A549 (cell line): ENCODE measurements at regions not wholly inside any gene's neighbourhood (a gene's known extent, or its start where the extent isn't known, plus 50 kb on each side); places are given as distances from the start of the nearest gene placed in this dataset.

Source experiments
- ATAC-seq, 2 experiments: fragments of 200-7000 bp in 1 of 2; fragments of >200 bp in 1 of 2; cut with Nextera tagmentation in 1 of 2; cut with Tn5 transposase in 1 of 2; 3 replicates each; pipeline versions ENCODE4 v1.8.0 to v1.9.1; 2018 to 2020; ENCODE audit warnings: mild to moderate bottlenecking in 1 of 2, moderate library complexity in 1 of 2
- CTCF ChIA-PET: fragments of 300-600 bp; sonication (Branson Sonifier 250); formaldehyde crosslinking; extraction: SDS; loops from one replicate; lab custom pipeline; 2021; ENCODE audit warnings: antibody characterized with exemption, inconsistent platforms; lab: Yijun Ruan, JAX
- POLR2A ChIA-PET: fragments of 350-600 bp; formaldehyde crosslinking; extraction: SDS; loops from one replicate; lab custom pipeline; 2021; ENCODE audit warnings: antibody characterized with exemption, inconsistent platforms; lab: Yijun Ruan, JAX
- DNase-seq, 2 experiments: peaks; one replicate each; pipeline versions ENCODE4 v3.0.0 to v3.0.0-alpha.2; 2011 to 2016; ENCODE audit warnings: low read depth in 1 of 2, low spot score in 1 of 2
- FAIRE-seq: peaks from 2 replicates; lab custom pipeline; 2011; peaks lifted over from hg19 to GRCh38; lab: Jason Lieb, UNC
- H3K27ac ChIP-seq, 2 experiments: fragments of >200 bp; sonication (Bioruptor Twin); formaldehyde crosslinking; 3 replicates each; pipeline ENCODE4 v1.5.1; 2016 to 2017
- H3K4me1 ChIP-seq: fragments of >200 bp; sonication (Bioruptor Twin); formaldehyde crosslinking; 3 replicates; pipeline ENCODE4 v1.6.1; 2016
- H3K4me2 ChIP-seq: fragments of >200 bp; sonication (Bioruptor Twin); formaldehyde crosslinking; 3 replicates; pipeline ENCODE4 v1.6.1; 2016
- H3K4me3 ChIP-seq: fragments of >200 bp; sonication (Bioruptor Twin); formaldehyde crosslinking; 3 replicates; pipeline ENCODE4 v1.5.1; 2016
- H3K9me3 ChIP-seq: fragments of >200 bp; sonication (Bioruptor Twin); formaldehyde crosslinking; 3 replicates; pipeline ENCODE4 v1.6.1; 2016
- CEBPB ChIP-seq, 2 experiments: fragments of >200 bp in 1 of 2; sonication (Bioruptor Twin) in 1 of 2; formaldehyde crosslinking in 1 of 2; IDR thresholded peaks; 2 replicates each; pipeline ENCODE4 v1.6.1; 2012 to 2016
- CHD2 ChIP-seq: fragments of 150-350 bp; IDR thresholded peaks from 2 replicates; pipeline ENCODE4 v1.6.1; 2014; ENCODE audit warnings: low read length; ENCODE audit not compliant: partially characterized antibody
- CHD4 ChIP-seq: fragments of 200-600 bp; sonication (generic); IDR thresholded peaks from 2 replicates; pipeline ENCODE4 v1.6.1; 2016; ENCODE audit warnings: antibody characterized with exemption, mild to moderate bottlenecking, borderline replicate concordance
- EHF ChIP-seq: fragments of 250-450 bp; sonication (Bioruptor Pico); IDR thresholded peaks from 2 replicates; pipeline ENCODE4 v1.5.0; 2020; ENCODE audit warnings: mild to moderate bottlenecking
- EHMT2 ChIP-seq: fragments of 200-600 bp; sonication (generic); IDR thresholded peaks from 2 replicates; pipeline ENCODE4 v1.6.1; 2016; ENCODE audit warnings: antibody characterized with exemption, low read depth, mild to moderate bottlenecking, moderate library complexity
- EP300 ChIP-seq, 2 experiments: fragments of >200 bp; sonication (Bioruptor Twin); formaldehyde crosslinking; IDR thresholded peaks; 2 replicates in 1 of 2; 3 replicates in 1 of 2; pipeline ENCODE4 v1.6.1; 2016 to 2017
- FOSB ChIP-seq: fragments of 250-450 bp; sonication (Bioruptor Pico); IDR thresholded peaks from 2 replicates; pipeline ENCODE4 v1.5.0; 2020; ENCODE audit warnings: mild to moderate bottlenecking, moderate library complexity
- FOXS1 ChIP-seq: fragments of 250-450 bp; sonication (Bioruptor Pico); IDR thresholded peaks from 2 replicates; pipeline ENCODE4 v1.5.0; 2020; ENCODE audit warnings: mild to moderate bottlenecking, moderate library complexity
- GATA3 ChIP-seq: IDR thresholded peaks from 2 replicates; pipeline ENCODE4 v1.6.1; 2012; ENCODE audit warnings: borderline replicate concordance
- JUN ChIP-seq, 2 experiments: fragments of >200 bp; sonication (Bioruptor Twin); formaldehyde crosslinking; IDR thresholded peaks; 2 replicates in 1 of 2; 3 replicates in 1 of 2; pipeline ENCODE4 v1.6.1; 2016 to 2017
- JUNB ChIP-seq: fragments of >200 bp; sonication (Bioruptor Twin); formaldehyde crosslinking; IDR thresholded peaks from 2 replicates; pipeline ENCODE4 v1.6.1; 2016
- MAFK ChIP-seq: fragments of 450-650 bp; IDR thresholded peaks from 2 replicates; pipeline ENCODE4 v1.6.1; 2014; ENCODE audit not compliant: partially characterized antibody
- MYC ChIP-seq: IDR thresholded peaks from 2 replicates; pipeline ENCODE4 v1.6.1; 2012; ENCODE audit warnings: mild to moderate bottlenecking, inconsistent platforms, low read length, improper control_type of control experiment, borderline replicate concordance
- NR3C1 ChIP-seq: fragments of >200 bp; sonication (Bioruptor Twin); formaldehyde crosslinking; IDR thresholded peaks from 3 replicates; pipeline ENCODE4 v1.6.1; 2017
- PBX3 ChIP-seq: IDR thresholded peaks from 2 replicates; pipeline ENCODE4 v1.6.1; 2012
- PHF8 ChIP-seq: fragments of 200-600 bp; sonication (generic); IDR thresholded peaks from 2 replicates; pipeline ENCODE4 v1.6.1; 2016; ENCODE audit warnings: low read depth, mild to moderate bottlenecking, antibody characterized with exemption, moderate library complexity, borderline replicate concordance
- RAD21 ChIP-seq, 2 experiments: fragments of >200 bp in 1 of 2; sonication (Bioruptor Twin) in 1 of 2; formaldehyde crosslinking in 1 of 2; IDR thresholded peaks in 1 of 2; conservative IDR thresholded peaks in 1 of 2; 2 replicates in 1 of 2; 3 replicates in 1 of 2; pipeline ENCODE4 v1.6.1; 2012 to 2018; ENCODE audit warnings: inconsistent platforms in 1 of 2
- RARB ChIP-seq: fragments of 250-450 bp; sonication (Bioruptor Pico); IDR thresholded peaks from 2 replicates; pipeline ENCODE4 v1.8.0; 2021; ENCODE audit warnings: mild to moderate bottlenecking, moderate library complexity
- REST ChIP-seq: fragments of 200-600 bp; sonication (generic); IDR thresholded peaks from 2 replicates; pipeline ENCODE4 v1.6.1; 2016; ENCODE audit warnings: antibody characterized with exemption, mild to moderate bottlenecking, moderate library complexity
- SMC3 ChIP-seq: fragments of >200 bp; sonication (Bioruptor Twin); formaldehyde crosslinking; IDR thresholded peaks from 3 replicates; pipeline ENCODE4 v1.6.1; 2018; ENCODE audit warnings: inconsistent platforms
- SREBF2 ChIP-seq: fragments of 450-650 bp; IDR thresholded peaks from 2 replicates; pipeline ENCODE4 v1.6.1; 2014; ENCODE audit warnings: mild to moderate bottlenecking, moderate library complexity
- ZC3H11A ChIP-seq: fragments of 450-650 bp; IDR thresholded peaks from 2 replicates; pipeline ENCODE4 v1.6.1; 2014; ENCODE audit warnings: antibody characterized with exemption, mild to moderate bottlenecking
- ZFP36 ChIP-seq: fragments of 450-650 bp; IDR thresholded peaks from 2 replicates; pipeline ENCODE4 v1.6.1; 2014; ENCODE audit warnings: borderline replicate concordance; ENCODE audit not compliant: partially characterized antibody
- ZSCAN20 ChIP-seq: fragments of 250-450 bp; sonication (Bioruptor Pico); IDR thresholded peaks from 2 replicates; pipeline ENCODE4 v1.8.0; 2022; ENCODE audit warnings: mild to moderate bottlenecking, moderate library complexity
- WGBS: methylation state at CpG from one replicate; pipeline ENCODE4 v1.1.6; 2017; ENCODE audit errors: missing lambda C conversion rate; 5-methylcytosine and 5-hydroxymethylcytosine counted together
- TF ChIP-seq, protein P1 (sequence below): fragments of 250-450 bp; sonication (Bioruptor Pico); IDR thresholded peaks from 2 replicates; pipeline ENCODE4 v1.5.0; 2020; ENCODE audit warnings: low read depth, mild to moderate bottlenecking, moderate library complexity
- TF ChIP-seq, protein P2 (sequence below): fragments of >200 bp; sonication (Bioruptor Twin); formaldehyde crosslinking; IDR thresholded peaks from 3 replicates; pipeline ENCODE4 v1.5.1; 2016
- TF ChIP-seq, protein P3 (sequence below): fragments of >200 bp; sonication (Bioruptor Twin); formaldehyde crosslinking; IDR thresholded peaks from 3 replicates; pipeline ENCODE4 v1.6.1; 2016

DNA sequence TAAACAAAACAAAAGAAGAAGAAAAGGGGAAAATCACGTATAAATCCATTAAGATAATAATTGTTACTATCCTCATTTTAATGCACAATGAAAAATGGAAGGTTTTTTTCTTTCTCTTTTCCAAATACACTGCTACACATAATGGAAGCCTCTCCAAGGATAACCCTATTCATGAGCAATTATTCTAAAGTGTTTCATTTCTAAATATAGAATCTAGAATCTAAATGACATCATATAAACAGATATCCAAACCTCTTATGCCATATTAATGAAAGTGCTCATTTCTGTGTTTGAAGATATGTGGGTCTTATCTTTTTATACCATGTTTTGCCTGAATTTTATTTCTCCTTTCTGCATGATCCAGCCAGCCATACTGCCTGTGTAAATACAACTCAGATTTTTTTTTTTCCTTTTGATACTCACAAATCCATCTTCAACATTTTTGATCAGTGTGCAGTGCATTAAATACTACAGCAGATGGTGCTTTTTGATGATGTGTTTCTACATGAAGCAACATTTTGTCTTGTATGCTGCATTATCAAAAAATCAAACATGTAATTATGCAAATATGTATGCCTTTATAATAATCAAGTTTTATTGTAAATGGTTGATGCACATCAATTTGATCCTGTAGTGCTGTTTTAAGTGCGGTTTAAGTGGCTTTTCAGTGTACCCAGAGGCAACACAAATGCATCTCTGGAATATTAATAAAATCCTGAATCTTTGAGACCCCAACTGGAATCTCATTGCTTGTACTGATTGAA is 625.6 kb upstream of the PTBP2 start:
- ATAC-seq (no peak), FAIRE-seq (no peak), DNase-seq (no peak)
- ChIA-PET POLR2A (no interaction called here), CTCF (no interaction called here)
- Histone ChIP-seq H3K4me1 (no peaks in the 10 kb centered on the region), H3K9me3 (no peaks in the 10 kb centered on the region), H3K27ac (no peak overlapping the region), H3K4me2 (no peak overlapping the region)
- WGBS: 1% methylated on average over 2 of the region's 2 CpGs
- no peak for TF ChIP-seq CEBPB (IDR thresholded peaks at IDR 0.05)
- TF ChIP-seq FOXS1 (CRISPR knock-in tag): no peak
- TF ChIP-seq GATA3: no peak
- no peak for TF ChIP-seq ZC3H11A
- TF ChIP-seq PHF8: no peak
- TF ChIP-seq ZFP36: no peak
- no peak for TF ChIP-seq PBX3
- no peak for TF ChIP-seq JUN (IDR thresholded peaks at IDR 0.05)
- TF ChIP-seq, protein P1, sequence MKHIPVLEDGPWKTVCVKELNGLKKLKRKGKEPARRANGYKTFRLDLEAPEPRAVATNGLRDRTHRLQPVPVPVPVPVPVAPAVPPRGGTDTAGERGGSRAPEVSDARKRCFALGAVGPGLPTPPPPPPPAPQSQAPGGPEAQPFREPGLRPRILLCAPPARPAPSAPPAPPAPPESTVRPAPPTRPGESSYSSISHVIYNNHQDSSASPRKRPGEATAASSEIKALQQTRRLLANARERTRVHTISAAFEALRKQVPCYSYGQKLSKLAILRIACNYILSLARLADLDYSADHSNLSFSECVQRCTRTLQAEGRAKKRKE (CRISPR knock-in tag): no peak
- no peak for TF ChIP-seq NR3C1
- no peak for TF ChIP-seq MAFK
- TF ChIP-seq, all 56 proteins: peak for 0
- H3K4me3 ChIP-seq: no peak overlapping the region

- FAIRE-seq: no peak
- CTCF ChIA-PET: no interaction called here
These were observed 624.8 kb upstream of the PTBP2 start for GRCh38 chr1:96096613-96097321.

More at GRCh38 chr1:96096613-96097321, 624.8 kb upstream of the PTBP2 start:
- Histone ChIP-seq H3K4me2 (no peak overlapping the region), H3K4me1 (no peaks in the 10 kb centered on the region), H3K27ac (no peak overlapping the region), H3K4me3 (no peak overlapping the region), H3K9me3 (no peaks in the 10 kb centered on the region)
- DNase-seq: no peak
- no peak for ATAC-seq
- POLR2A ChIA-PET: no interaction called here
- TF ChIP-seq JUNB (no peak), MYC (no peak), ZSCAN20 (CRISPR knock-in tag) (no peak), JUN (IDR thresholded peaks at IDR 0.05) (no peak), FOSB (CRISPR knock-in tag) (no peak), EHF (no peak), PBX3 (no peak), EP300 (IDR thresholded peaks at IDR 0.05) (no peak), EHMT2 (no peak), REST (no peak), RAD21 (conservative IDR thresholded peaks at IDR 0.05 in 1 of 2, IDR thresholded peaks at IDR 0.05 in 1 of 2) (no peak), CHD4 (no peak), SREBF2 (no peak), SMC3 (no peak), CHD2 (no peak), RARB (CRISPR knock-in tag) (no peak)
- TF ChIP-seq, protein P2, sequence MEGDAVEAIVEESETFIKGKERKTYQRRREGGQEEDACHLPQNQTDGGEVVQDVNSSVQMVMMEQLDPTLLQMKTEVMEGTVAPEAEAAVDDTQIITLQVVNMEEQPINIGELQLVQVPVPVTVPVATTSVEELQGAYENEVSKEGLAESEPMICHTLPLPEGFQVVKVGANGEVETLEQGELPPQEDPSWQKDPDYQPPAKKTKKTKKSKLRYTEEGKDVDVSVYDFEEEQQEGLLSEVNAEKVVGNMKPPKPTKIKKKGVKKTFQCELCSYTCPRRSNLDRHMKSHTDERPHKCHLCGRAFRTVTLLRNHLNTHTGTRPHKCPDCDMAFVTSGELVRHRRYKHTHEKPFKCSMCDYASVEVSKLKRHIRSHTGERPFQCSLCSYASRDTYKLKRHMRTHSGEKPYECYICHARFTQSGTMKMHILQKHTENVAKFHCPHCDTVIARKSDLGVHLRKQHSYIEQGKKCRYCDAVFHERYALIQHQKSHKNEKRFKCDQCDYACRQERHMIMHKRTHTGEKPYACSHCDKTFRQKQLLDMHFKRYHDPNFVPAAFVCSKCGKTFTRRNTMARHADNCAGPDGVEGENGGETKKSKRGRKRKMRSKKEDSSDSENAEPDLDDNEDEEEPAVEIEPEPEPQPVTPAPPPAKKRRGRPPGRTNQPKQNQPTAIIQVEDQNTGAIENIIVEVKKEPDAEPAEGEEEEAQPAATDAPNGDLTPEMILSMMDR: no peak
- TF ChIP-seq, protein P3, sequence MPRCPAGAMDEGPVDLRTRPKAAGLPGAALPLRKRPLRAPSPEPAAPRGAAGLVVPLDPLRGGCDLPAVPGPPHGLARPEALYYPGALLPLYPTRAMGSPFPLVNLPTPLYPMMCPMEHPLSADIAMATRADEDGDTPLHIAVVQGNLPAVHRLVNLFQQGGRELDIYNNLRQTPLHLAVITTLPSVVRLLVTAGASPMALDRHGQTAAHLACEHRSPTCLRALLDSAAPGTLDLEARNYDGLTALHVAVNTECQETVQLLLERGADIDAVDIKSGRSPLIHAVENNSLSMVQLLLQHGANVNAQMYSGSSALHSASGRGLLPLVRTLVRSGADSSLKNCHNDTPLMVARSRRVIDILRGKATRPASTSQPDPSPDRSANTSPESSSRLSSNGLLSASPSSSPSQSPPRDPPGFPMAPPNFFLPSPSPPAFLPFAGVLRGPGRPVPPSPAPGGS: no peak
- 2% methylated on average over 5 of the region's 5 CpGs for WGBS
